Smooth muscle cell (in vitro differentiated cells): ENCODE measurements at regions not wholly inside any gene's neighbourhood (a gene's known extent, or its start where the extent isn't known, plus 50 kb on each side); places are given as distances from the start of the nearest gene placed in this dataset.
A peak's percentile ranks its signal among the peaks of the same experiment; 100 is the strongest.

Source experiments
- DNase-seq: peaks from one replicate; lab custom pipeline; 2025; ENCODE audit not compliant: unreplicated experiment; lab: John Stamatoyannopoulos, UW
- H2AFZ ChIP-seq: fragments of 200-600 bp; sonication (generic); 2 replicates; pipeline ENCODE4 v1.6.0; 2016; ENCODE audit warnings: antibody characterized with exemption, low read depth, mild to moderate bottlenecking
- H3F3A ChIP-seq: fragments of 200-600 bp; sonication (generic); 2 replicates; pipeline ENCODE4 v1.6.0; 2017; ENCODE audit warnings: antibody characterized with exemption, low read depth
- H3K27ac ChIP-seq: fragments of 200-600 bp; sonication (generic); 2 replicates; pipeline ENCODE4 v1.5.1; 2016; ENCODE audit warnings: low read depth, mild to moderate bottlenecking
- H3K27me3 ChIP-seq: fragments of 200-600 bp; sonication (generic); 2 replicates; pipeline ENCODE4 v1.6.1; 2016; ENCODE audit warnings: low read depth, mild to moderate bottlenecking
- H3K36me3 ChIP-seq: fragments of 200-600 bp; sonication (generic); 2 replicates; pipeline ENCODE4 v1.5.1; 2016; ENCODE audit warnings: low read depth
- H3K4me1 ChIP-seq: fragments of 200-600 bp; sonication (generic); 2 replicates; pipeline ENCODE4 v1.5.1; 2016; ENCODE audit warnings: low read depth
- H3K4me2 ChIP-seq: fragments of 200-600 bp; sonication (generic); 2 replicates; pipeline ENCODE4 v1.6.0; 2016; ENCODE audit warnings: mild to moderate bottlenecking
- H3K4me3 ChIP-seq: fragments of 200-600 bp; sonication (generic); 2 replicates; pipeline ENCODE4 v1.5.1; 2016; ENCODE audit warnings: mild to moderate bottlenecking
- H3K79me2 ChIP-seq: fragments of 200-600 bp; sonication (generic); 2 replicates; pipeline ENCODE4 v1.6.0; 2016; ENCODE audit warnings: low read depth, mild to moderate bottlenecking
- H3K9ac ChIP-seq: fragments of 200-600 bp; sonication (generic); 2 replicates; pipeline ENCODE4 v1.6.0; 2016; ENCODE audit warnings: low read depth
- H3K9me3 ChIP-seq: fragments of 200-600 bp; sonication (generic); replicated peaks from 2 replicates; pipeline ENCODE4 v1.5.1; 2016; ENCODE audit warnings: low read depth
- H4K20me1 ChIP-seq: fragments of 200-600 bp; sonication (generic); 2 replicates; pipeline ENCODE4 v1.6.0; 2016; ENCODE audit warnings: low read depth
- WGBS: methylation state at CpG from one replicate; pipeline ENCODE4 v1.1.7; 2016; ENCODE audit warnings: low lambda C conversion rate; 5-methylcytosine and 5-hydroxymethylcytosine counted together
- TF ChIP-seq, protein P1 (sequence below): fragments of 200-600 bp; sonication (generic); IDR thresholded peaks from 2 replicates; pipeline ENCODE4 v1.5.1; 2017; ENCODE audit warnings: borderline replicate concordance, mild to moderate bottlenecking, antibody characterized with exemption; ENCODE audit not compliant: insufficient read depth, poor library complexity, severe bottlenecking

- H4K20me1 ChIP-seq: no peaks in the 10 kb centered on the region
- no peaks in the 10 kb centered on the region for H3F3A ChIP-seq
- H3K9me3 ChIP-seq: no peaks in the 10 kb centered on the region
- no peak overlapping the region for H3K9ac ChIP-seq
- 92% methylated on average over 1 of the region's 1 CpG for WGBS
- no peaks in the 10 kb centered on the region for H3K36me3 ChIP-seq
- H2AFZ ChIP-seq: no peak overlapping the region
- TF ChIP-seq, protein P1, sequence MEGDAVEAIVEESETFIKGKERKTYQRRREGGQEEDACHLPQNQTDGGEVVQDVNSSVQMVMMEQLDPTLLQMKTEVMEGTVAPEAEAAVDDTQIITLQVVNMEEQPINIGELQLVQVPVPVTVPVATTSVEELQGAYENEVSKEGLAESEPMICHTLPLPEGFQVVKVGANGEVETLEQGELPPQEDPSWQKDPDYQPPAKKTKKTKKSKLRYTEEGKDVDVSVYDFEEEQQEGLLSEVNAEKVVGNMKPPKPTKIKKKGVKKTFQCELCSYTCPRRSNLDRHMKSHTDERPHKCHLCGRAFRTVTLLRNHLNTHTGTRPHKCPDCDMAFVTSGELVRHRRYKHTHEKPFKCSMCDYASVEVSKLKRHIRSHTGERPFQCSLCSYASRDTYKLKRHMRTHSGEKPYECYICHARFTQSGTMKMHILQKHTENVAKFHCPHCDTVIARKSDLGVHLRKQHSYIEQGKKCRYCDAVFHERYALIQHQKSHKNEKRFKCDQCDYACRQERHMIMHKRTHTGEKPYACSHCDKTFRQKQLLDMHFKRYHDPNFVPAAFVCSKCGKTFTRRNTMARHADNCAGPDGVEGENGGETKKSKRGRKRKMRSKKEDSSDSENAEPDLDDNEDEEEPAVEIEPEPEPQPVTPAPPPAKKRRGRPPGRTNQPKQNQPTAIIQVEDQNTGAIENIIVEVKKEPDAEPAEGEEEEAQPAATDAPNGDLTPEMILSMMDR: no peak
- no peak overlapping the region for H3K4me3 ChIP-seq
- DNase-seq: no peak
- H3K79me2 ChIP-seq: no peaks in the 10 kb centered on the region
- no peak overlapping the region for H3K4me2 ChIP-seq
- no peak overlapping the region for H3K27ac ChIP-seq
- H3K27me3 ChIP-seq: no peaks in the 10 kb centered on the region
- no peaks in the 10 kb centered on the region for H3K4me1 ChIP-seq
Measured at GRCh38 chr13:89843621-89844020, 1503.9 kb upstream of the MIR17HG start.

- H3K4me2 ChIP-seq: no peak overlapping the region
- no peaks in the 10 kb centered on the region for H3K79me2 ChIP-seq
- no peak overlapping the region for H3K4me3 ChIP-seq
- H3K9me3 ChIP-seq: no peaks in the 10 kb centered on the region
- H2AFZ ChIP-seq: no peak overlapping the region
- DNase-seq: no peak
- H3K9ac ChIP-seq: no peak overlapping the region
- no peaks in the 10 kb centered on the region for H3K4me1 ChIP-seq
- no peaks in the 10 kb centered on the region for H4K20me1 ChIP-seq
- TF ChIP-seq, protein P1: no peak
- no peaks in the 10 kb centered on the region for H3K27me3 ChIP-seq
- H3K36me3 ChIP-seq: no peaks in the 10 kb centered on the region
- H3K27ac ChIP-seq: no peak overlapping the region
- 75% methylated on average over 3 of the region's 3 CpGs for WGBS
- no peaks in the 10 kb centered on the region for H3F3A ChIP-seq
Measured at GRCh38 chr13:89845874-89846273, 1501.6 kb upstream of the MIR17HG start.

DNA sequence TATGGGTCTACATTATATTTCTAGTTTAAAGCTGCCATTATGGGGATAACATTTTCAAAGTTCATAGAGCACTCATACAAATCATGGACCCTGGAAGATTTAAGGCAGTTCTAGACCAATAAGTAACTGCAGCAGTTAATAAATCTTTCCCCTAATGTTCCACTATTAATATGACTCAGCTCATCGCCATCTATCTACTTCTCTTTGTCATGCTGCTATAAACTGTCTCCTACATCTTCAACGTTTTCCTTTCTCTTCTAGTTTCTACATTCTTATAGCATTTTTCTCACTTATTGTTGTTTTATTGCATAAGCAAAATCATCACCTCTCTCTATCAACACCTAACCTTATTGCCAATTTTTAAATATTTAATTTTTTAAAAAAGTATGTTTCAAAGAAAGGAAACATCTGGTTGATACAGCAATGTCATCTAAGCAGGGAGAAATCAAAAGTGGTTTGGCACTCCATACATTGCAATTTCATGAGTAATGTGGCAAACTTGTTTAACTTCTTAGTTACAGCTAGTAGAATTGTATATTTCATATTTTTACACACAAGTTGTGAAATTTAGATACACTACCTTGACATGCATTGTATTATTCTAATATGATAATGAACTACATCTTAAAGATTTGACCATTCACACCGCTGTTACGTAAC, 1500.4 kb upstream of the MIR17HG start:
- H3K4me3 ChIP-seq: no peak overlapping the region
- H2AFZ ChIP-seq: peak overlapping the region; percentile 18
- no peaks in the 10 kb centered on the region for H3K27me3 ChIP-seq
- H3F3A ChIP-seq: no peaks in the 10 kb centered on the region
- no peaks in the 10 kb centered on the region for H3K79me2 ChIP-seq
- TF ChIP-seq, protein P1: no peak
- WGBS: 73% methylated on average over 4 of the region's 4 CpGs
- H3K36me3 ChIP-seq: no peaks in the 10 kb centered on the region
- H3K9ac ChIP-seq: no peak overlapping the region
- no peaks in the 10 kb centered on the region for H3K9me3 ChIP-seq
- H3K27ac ChIP-seq: no peak overlapping the region
- no peaks in the 10 kb centered on the region for H3K4me1 ChIP-seq
- no peaks in the 10 kb centered on the region for H4K20me1 ChIP-seq
- no peak for DNase-seq
- no peak overlapping the region for H3K4me2 ChIP-seq

- Histone ChIP-seq H3K4me1 (no peaks in the 10 kb centered on the region), H3K4me2 (no peak overlapping the region), H2AFZ (no peak overlapping the region), H3K79me2 (no peaks in the 10 kb centered on the region), H3K9ac (no peak overlapping the region), H3K4me3 (no peak overlapping the region), H3K9me3 (no peaks in the 10 kb centered on the region), H3K27ac (no peak overlapping the region), H3K36me3 (no peaks in the 10 kb centered on the region), H3K27me3 (no peaks in the 10 kb centered on the region), H4K20me1 (no peaks in the 10 kb centered on the region), H3F3A (no peaks in the 10 kb centered on the region)
- DNase-seq: no peak
- TF ChIP-seq, protein P1: no peak
Measured at GRCh38 chr13:89852570-89852969, 1494.9 kb upstream of the MIR17HG start.
